Activated T-cell treated with anti-CD3 and anti-CD28 coated beads, Interleukin-2, amount 50 U/mL, for 24 hours (primary cell): ENCODE measurements at regions not wholly inside any gene's neighbourhood (a gene's known extent, or its start where the extent isn't known, plus 50 kb on each side); places are given as distances from the start of the nearest gene placed in this dataset.

Experiments
- DNase-seq: peaks from one replicate; pipeline ENCODE4 v3.0.0-alpha.2; 2020
- H3K27ac Mint-ChIP-seq: 2 replicates; pipeline ENCODE4 v1.8.0; 2020; ENCODE audit warnings: mild to moderate bottlenecking, mixed read lengths
- H3K27me3 Mint-ChIP-seq: 2 replicates; pipeline ENCODE4 v1.8.0; 2020; ENCODE audit warnings: mixed read lengths
- H3K36me3 Mint-ChIP-seq: 2 replicates; pipeline ENCODE4 v1.8.0; 2020; ENCODE audit warnings: low read depth, mixed read lengths
- H3K4me1 Mint-ChIP-seq: 2 replicates; pipeline ENCODE4 v1.8.0; 2020; ENCODE audit warnings: low read depth, mixed read lengths
- H3K4me3 Mint-ChIP-seq: 2 replicates; pipeline ENCODE4 v1.8.0; 2020; ENCODE audit warnings: mild to moderate bottlenecking, moderate library complexity, mixed read lengths
- H3K9me3 Mint-ChIP-seq: 2 replicates; pipeline ENCODE4 v1.8.0; 2020; ENCODE audit warnings: mixed read lengths

- Mint-ChIP-seq H3K9me3 (no peaks in the 10 kb centered on the region), H3K27ac (no peak overlapping the region), H3K4me1 (no peaks in the 10 kb centered on the region), H3K36me3 (no peaks in the 10 kb centered on the region), H3K27me3 (no peaks in the 10 kb centered on the region), H3K4me3 (no peak overlapping the region)
- no peak for DNase-seq
These were observed 987.7 kb downstream of the TTLL7 start for GRCh38 chr1:83011265-83011664.

DNA sequence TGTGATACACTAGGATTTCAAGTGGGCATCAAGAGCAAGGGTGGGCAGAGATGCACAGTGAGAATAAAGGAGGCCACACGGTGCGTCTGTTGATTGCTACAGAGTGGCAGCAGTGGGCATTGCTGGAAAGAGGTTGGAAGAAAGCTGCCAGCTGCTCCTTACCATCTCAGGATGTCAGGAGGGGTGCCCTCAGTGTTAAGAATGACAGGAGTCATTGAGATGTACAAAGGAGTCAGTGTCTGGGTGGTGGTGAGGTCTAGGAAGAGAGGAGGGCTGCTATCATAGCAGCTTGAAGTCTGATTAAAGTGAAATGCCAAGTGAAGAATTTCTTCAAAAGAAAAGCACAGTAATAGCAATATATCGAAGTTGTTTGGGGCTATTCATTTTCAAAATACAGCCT is 992.7 kb downstream of the TTLL7 start:
- no peak overlapping the region for H3K27ac Mint-ChIP-seq
- no peaks in the 10 kb centered on the region for H3K27me3 Mint-ChIP-seq
- no peaks in the 10 kb centered on the region for H3K36me3 Mint-ChIP-seq
- no peaks in the 10 kb centered on the region for H3K4me1 Mint-ChIP-seq
- H3K9me3 Mint-ChIP-seq = no peaks in the 10 kb centered on the region
- DNase-seq = no peak
- no peak overlapping the region for H3K4me3 Mint-ChIP-seq

DNA sequence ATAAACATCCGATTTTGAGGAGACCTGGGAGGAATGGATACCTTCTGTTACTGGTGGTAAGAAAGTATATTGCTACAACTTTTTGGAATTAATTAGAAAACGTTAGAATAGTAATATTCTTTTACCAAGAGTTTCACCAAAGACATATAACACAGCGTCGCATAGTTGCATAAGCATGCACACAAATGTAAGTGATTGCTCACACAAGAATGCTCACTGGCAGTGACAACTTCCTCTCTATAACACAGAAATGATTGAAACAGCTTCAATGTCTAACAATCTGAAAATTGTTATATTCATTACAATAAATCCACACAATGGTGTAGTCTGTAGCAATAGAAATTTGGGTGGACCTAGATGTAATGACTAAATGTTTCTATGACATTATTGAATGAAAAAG is 998.6 kb downstream of the TTLL7 start:
- DNase-seq = no peak
- no peak overlapping the region for H3K27ac Mint-ChIP-seq
- no peaks in the 10 kb centered on the region for H3K36me3 Mint-ChIP-seq
- H3K9me3 Mint-ChIP-seq = no peaks in the 10 kb centered on the region
- no peaks in the 10 kb centered on the region for H3K4me1 Mint-ChIP-seq
- no peak overlapping the region for H3K4me3 Mint-ChIP-seq
- H3K27me3 Mint-ChIP-seq = no peaks in the 10 kb centered on the region

- H3K36me3 Mint-ChIP-seq = no peaks in the 10 kb centered on the region
- H3K27ac Mint-ChIP-seq = no peak overlapping the region
- no peaks in the 10 kb centered on the region for H3K27me3 Mint-ChIP-seq
- no peaks in the 10 kb centered on the region for H3K4me1 Mint-ChIP-seq
- no peak for DNase-seq
- no peak overlapping the region for H3K4me3 Mint-ChIP-seq
- peaks cover 3% of the 10 kb centered on the region for H3K9me3 Mint-ChIP-seq
These were observed 1003.0 kb downstream of the TTLL7 start for GRCh38 chr1:82995951-82996350.

DNA sequence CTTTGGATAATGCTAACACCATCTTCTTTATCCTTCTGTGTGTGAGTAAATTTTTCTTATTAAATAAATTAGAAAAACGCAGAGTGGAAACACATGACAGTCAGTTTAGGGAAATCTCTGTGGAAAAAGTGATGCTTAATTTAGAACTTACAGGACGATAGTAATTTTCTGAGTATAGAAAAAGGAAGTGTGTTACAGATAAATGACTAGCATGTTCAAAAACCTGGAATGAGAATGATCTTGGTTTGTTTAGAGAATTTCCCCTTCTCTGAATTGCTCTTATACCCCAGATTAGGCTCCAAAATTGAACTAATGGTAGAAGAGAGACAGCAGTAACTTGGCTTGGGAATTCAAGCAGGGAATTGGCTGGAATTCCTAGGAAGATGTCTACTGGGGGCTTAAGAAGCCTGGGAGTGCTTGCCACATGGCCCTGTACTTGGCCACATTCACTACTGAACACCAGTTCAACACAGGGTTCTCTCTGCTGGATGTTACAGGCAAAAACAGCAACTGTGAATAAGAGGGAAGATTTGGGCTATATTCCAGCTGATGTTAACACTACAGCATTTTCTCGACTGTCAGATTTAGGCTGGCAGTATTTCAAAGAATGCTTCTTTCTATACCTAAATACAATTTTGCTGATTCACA is 1004.2 kb downstream of the TTLL7 start:
- Mint-ChIP-seq H3K4me3 (no peak overlapping the region), H3K4me1 (no peaks in the 10 kb centered on the region), H3K27ac (no peak overlapping the region), H3K36me3 (no peaks in the 10 kb centered on the region), H3K27me3 (no peaks in the 10 kb centered on the region), H3K9me3 (peaks cover 3% of the 10 kb centered on the region)
- DNase-seq = no peak

DNA sequence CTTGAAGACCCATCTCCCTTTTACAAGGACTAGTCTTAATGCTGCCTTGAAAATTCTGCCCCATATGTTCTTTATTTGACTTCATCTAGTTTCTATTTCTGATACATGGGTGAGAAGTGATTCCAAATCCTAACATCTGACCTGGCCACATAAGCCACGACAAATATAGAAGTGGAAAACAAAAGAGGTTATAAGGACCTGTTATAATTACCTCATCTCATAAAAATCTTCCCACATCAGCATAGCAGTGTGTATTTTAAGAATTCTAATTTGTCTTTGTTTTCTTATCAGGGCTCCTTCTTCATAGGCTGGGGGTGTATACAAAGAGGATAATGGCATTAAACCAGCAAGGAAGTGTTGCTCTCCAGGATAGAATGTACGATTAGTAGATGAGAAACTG is 1007.4 kb downstream of the TTLL7 start:
- peaks cover 3% of the 10 kb centered on the region for H3K9me3 Mint-ChIP-seq
- DNase-seq = no peak
- peaks cover 2% of the 10 kb centered on the region for H3K27me3 Mint-ChIP-seq
- H3K27ac Mint-ChIP-seq = no peak overlapping the region
- no peak overlapping the region for H3K4me3 Mint-ChIP-seq
- H3K4me1 Mint-ChIP-seq = no peaks in the 10 kb centered on the region
- no peaks in the 10 kb centered on the region for H3K36me3 Mint-ChIP-seq

- Mint-ChIP-seq H3K36me3 (no peaks in the 10 kb centered on the region), H3K9me3 (no peaks in the 10 kb centered on the region), H3K27me3 (peaks cover 6% of the 10 kb centered on the region), H3K4me1 (peaks cover 5% of the 10 kb centered on the region), H3K4me3 (no peak overlapping the region), H3K27ac (no peak overlapping the region)
- no peak for DNase-seq
These were observed 1019.2 kb downstream of the TTLL7 start for GRCh38 chr1:82979593-82980236.

- peaks cover 6% of the 10 kb centered on the region for H3K27me3 Mint-ChIP-seq
- no peaks in the 10 kb centered on the region for H3K36me3 Mint-ChIP-seq
- H3K9me3 Mint-ChIP-seq = no peaks in the 10 kb centered on the region
- no peak overlapping the region for H3K27ac Mint-ChIP-seq
- H3K4me3 Mint-ChIP-seq = no peak overlapping the region
- H3K4me1 Mint-ChIP-seq = peaks cover 5% of the 10 kb centered on the region
- DNase-seq = no peak
These were observed 1020.2 kb downstream of the TTLL7 start for GRCh38 chr1:82978461-82979324.

GRCh38 chr1:82972841-82973553 is 1025.9 kb downstream of the TTLL7 start:
- H3K36me3 Mint-ChIP-seq = no peaks in the 10 kb centered on the region
- DNase-seq = no peak
- H3K9me3 Mint-ChIP-seq = no peaks in the 10 kb centered on the region
- no peaks in the 10 kb centered on the region for H3K4me1 Mint-ChIP-seq
- H3K4me3 Mint-ChIP-seq = no peak overlapping the region
- no peaks in the 10 kb centered on the region for H3K27me3 Mint-ChIP-seq
- H3K27ac Mint-ChIP-seq = no peak overlapping the region

- Mint-ChIP-seq H3K4me1 (no peaks in the 10 kb centered on the region), H3K4me3 (no peak overlapping the region), H3K27ac (no peak overlapping the region), H3K36me3 (no peaks in the 10 kb centered on the region), H3K9me3 (no peaks in the 10 kb centered on the region), H3K27me3 (no peaks in the 10 kb centered on the region)
- DNase-seq = no peak
These were observed 1029.6 kb downstream of the TTLL7 start for GRCh38 chr1:82969340-82969739.

DNA sequence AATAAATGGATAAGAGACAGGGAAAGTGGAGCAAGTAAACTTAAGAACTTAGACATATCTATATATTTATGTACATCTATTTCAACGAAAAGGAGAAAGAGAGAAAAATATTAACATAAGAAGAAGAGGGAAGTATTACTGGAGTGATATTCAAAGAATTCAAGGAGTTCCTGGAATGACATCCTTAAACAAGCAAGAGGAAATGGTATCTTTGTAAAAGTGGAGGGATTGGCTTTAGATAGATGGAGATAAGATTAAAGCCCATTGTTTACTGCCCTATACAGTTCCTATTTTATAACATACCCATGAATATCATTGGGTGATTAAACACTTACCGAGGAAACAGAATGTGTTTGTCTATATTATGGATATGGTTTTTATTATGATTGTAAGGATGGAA is 1036.3 kb downstream of the TTLL7 start:
- no peak for DNase-seq
- Mint-ChIP-seq H3K4me1 (no peaks in the 10 kb centered on the region), H3K9me3 (no peaks in the 10 kb centered on the region), H3K36me3 (no peaks in the 10 kb centered on the region), H3K27ac (no peak overlapping the region), H3K27me3 (no peaks in the 10 kb centered on the region), H3K4me3 (no peak overlapping the region)

GRCh38 chr1:82950606-82951200 is 1048.2 kb downstream of the TTLL7 start:
- Mint-ChIP-seq H3K4me1 (no peaks in the 10 kb centered on the region), H3K4me3 (no peak overlapping the region), H3K36me3 (no peaks in the 10 kb centered on the region), H3K27me3 (no peaks in the 10 kb centered on the region), H3K9me3 (no peaks in the 10 kb centered on the region), H3K27ac (no peak overlapping the region)
- DNase-seq = no peak

DNA sequence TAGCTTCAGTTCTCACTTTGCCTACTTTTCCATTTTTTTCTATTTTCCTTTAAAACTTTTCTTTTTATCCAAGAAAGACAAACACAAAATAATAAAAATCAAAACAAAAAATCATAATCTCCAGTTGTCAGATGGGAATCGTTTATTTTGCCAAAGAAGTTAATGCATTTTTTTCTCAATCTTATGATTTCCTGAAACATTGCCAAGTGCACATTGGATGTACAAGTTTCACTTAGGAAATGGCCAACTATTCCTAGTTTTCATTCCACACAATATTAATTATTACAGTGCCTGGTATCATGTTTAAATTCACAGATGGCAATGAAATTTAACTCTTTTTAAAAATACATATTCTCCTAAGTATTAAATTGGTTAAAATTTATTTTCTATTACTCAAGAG is 1050.5 kb downstream of the TTLL7 start:
- H3K4me3 Mint-ChIP-seq = no peak overlapping the region
- H3K4me1 Mint-ChIP-seq = no peaks in the 10 kb centered on the region
- no peak for DNase-seq
- H3K9me3 Mint-ChIP-seq = no peaks in the 10 kb centered on the region
- no peaks in the 10 kb centered on the region for H3K27me3 Mint-ChIP-seq
- H3K27ac Mint-ChIP-seq = no peak overlapping the region
- no peaks in the 10 kb centered on the region for H3K36me3 Mint-ChIP-seq

DNA sequence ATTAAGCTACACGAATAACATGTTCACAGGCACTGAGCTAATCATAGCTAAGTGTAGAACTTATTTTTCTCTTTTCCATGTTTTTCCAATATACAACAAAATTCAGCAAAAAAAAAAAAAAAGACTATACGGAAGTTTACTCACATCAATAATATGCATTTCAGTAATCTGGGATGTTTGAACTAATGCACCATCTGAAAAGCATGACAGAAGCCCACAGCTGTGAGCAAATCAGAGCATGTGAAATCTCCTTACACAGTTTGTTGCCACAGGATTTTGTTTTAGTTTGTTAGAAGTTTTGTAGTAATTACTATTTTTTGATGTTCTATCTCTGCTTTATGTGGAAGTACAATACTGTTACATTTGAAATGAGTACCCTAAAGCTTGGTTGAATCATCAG is 1051.7 kb downstream of the TTLL7 start:
- no peak overlapping the region for H3K27ac Mint-ChIP-seq
- H3K4me1 Mint-ChIP-seq = no peaks in the 10 kb centered on the region
- H3K36me3 Mint-ChIP-seq = no peaks in the 10 kb centered on the region
- H3K27me3 Mint-ChIP-seq = no peaks in the 10 kb centered on the region
- no peak overlapping the region for H3K4me3 Mint-ChIP-seq
- DNase-seq = no peak
- no peaks in the 10 kb centered on the region for H3K9me3 Mint-ChIP-seq
